Stimulated activated CD4-positive, alpha-beta T cell treated with anti-CD3 and anti-CD28 coated beads, TNF-alpha, amount 100 ng/mL, for 24 hours (primary cell): ENCODE measurements at regions not wholly inside any gene's neighbourhood (a gene's known extent, or its start where the extent isn't known, plus 50 kb on each side); places are given as distances from the start of the nearest gene placed in this dataset.
"Not testable (repeated sequence)": the region's sequence is repeated elsewhere in the genome, so short reads cannot be mapped to it uniquely, and the experiment has no call there.

ENCODE experiments used
- DNase-seq, 3 experiments: peaks; one replicate each; pipeline ENCODE4 v3.0.0-alpha.2; 2020; ENCODE audit warnings: low read depth in 3 of 3

DNA sequence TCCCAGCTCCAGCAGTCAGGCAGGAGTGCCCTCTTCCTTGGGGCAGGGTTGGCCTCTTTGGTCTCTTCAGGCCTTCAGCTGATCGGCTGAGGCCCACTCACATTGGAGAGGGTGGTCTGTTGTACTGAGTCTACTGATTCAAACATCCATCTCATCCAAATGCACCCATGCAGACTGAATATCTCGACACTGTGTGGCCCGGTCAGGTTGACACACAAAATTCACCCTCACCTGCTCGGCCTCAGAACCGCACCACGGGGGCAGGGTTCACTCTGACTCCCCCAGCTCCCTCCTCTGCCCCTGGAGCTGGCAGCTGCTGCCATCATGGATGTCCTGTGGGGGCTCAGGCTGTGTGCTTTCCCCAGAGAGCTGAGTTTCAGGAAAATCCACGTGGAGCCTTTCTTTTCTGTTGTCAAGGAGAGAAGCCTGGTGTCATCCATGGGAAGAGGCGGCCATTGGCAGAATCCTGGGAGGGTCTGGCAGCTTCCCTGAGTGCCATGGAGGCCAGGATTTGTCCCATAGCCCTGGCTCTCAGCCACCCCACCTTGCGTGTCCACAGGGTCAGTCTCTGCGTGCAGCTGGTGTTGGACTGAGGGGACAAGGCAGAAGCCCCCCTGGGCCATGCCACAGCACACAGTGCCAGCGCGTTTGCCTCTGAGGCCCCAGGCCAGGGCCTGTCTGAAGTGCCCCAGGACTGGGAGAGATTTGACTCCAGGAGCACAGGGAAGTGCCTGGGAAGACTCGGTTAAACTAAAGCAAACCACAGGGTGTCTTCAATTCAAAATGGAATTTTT, 114.1 kb downstream of the ERMARD start:
- DNase-seq = no peak

DNA sequence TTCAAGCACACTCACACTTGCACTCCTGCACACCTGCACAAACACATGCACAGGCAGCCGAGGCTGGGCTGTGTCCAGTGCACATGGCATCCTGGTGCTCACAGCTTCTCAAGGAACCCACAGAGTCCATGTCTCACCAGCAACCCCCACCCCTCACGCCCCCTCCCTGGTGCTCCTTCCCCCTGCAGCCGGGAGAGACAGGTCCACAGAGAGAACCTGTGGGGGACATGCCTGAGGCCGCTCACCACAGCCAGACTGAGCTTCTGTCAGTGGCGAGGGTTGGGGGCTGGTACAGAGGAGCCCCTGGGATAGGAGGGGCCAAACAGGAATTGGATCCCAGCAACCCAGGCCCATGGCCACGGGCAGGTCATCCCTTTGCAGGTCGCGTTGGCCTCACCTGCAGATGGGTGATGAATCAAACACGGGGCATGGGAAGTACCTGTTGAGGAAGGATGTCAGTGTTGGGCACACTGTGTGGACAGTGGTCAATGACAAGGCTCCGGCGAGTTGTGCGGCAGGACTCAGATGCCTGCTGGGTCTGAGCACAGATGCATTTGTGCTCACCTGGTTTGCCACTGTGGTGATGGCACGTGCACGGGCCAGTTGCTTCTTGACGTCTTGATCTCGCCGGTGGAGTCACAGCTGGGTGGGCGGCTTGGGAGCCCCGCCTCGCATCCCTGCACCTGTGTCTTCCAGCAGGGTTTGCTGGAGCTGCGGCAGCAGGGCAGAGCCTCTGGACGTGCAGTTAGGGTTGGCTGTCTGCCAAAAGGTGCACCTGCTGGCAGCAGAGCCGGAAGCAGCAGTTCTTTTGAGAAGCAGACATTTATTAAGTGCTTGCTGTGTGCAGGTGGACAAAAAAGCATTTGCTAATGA, 113.0 kb downstream of the ERMARD start:
- DNase-seq = no peak

DNA sequence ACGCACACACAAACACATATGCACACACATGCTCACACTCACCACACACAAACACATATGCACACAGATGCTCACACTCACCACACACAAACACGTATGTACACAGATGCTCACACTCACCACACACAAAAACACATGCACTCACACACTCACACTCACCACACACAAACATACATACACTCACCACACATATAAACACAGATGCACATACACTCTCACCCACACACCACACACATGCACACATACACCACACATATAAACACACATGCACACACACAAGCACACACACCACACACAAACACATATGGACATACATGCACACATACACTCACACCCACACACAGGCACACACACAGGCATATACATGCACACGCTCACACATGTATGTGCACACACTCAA, 112.3 kb downstream of the ERMARD start:
- DNase-seq = no peak

DNA sequence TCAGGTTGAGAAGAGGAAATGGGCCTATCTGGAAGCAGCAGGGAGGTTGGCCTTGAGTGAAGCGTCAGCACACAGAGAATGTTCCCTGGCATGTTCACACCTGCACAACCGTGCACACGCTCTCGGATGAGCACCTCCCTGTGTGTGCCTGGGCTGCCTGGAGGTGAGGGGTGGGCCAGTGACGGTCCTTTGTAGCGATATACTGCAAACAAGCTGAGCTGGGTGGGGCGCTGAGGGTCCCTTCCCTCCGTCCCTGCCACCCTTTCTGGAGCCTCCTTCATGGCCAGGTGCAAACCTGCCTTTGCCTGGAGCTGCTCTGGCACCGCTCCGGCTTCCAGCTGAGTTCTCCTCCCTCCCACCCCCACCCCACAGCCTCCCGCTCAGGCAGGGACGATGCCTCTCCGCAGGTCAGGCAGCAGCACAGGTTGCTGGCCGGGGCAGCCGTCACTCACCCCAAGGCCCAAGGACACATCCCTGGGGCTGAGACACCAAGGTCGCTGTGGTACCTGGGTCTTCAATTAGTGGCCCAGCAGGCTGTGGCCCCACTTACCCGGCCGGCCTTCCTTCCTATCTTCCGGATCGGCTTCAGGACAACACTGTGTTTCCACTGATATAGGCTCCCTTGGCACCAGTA, 111.6 kb downstream of the ERMARD start:
- no peak for DNase-seq

DNA sequence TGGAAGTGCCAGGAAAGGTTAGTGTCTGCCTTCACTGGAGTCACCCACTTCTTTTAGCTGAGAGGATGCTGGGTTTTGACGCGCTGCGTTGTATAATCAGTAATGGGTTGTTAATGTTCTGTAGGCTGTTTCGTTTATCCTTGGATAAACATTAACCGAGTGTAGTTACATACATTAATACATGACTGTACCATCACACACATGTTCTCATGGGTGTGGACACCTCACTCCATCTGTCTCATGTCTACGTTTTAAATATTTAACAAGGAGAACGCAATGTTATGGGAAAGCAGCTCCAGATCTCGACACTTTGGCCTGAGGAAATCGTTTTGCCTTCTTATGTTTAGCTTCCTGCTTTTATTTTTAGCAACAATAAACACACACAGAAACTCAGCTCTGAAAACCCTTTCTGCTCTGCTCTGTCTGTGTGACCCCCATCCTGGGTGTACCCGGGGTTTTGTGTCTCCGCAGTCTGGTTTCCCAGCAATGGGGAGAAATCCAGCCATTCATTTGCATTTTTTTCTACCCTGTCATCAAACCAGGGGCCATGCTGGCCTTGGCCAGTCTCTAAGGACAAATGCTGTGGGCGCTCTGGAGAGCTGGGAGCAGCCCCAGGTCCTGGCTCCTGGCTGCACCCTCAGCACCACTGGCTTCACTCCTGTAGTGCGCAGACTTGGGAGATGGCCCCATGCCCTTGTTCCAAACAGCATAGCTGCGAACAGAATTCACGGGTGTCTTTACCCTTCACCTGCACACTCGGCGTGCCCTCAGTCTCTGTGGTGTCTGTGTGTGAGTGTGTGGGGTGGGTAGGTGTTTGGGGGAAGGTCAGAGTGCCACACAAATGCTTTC, 110.8 kb downstream of the ERMARD start:
- no peak for DNase-seq

DNA sequence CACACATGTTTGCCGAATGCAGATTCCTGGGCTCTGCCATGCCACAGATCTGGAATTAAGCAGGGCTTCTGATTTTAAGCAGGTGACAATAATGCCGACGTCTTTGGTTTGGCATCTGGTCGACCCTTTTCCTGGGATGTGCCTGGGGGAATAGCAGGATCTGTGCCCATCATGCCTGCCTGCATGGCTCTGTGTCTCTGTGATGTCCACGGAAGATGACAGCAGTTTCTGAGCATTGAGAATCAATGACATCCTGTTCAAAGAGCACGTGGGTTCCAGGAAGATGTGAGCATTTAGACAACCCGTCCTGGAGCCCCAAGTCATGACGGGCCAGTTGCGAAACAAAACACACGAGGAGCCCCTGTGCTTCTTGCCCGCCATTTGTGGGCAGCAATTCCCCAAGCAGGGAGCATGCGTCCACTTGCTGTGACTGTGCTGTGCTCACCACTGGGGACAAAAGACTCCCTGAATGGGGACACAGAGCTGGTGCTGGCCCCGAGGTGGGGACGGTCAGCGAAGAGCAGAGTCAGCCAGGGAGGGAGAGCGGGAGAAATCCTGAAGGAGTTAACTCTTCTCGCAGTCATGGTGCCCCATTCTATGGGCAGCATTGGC, 110.1 kb downstream of the ERMARD start:
- DNase-seq = no peak

DNA sequence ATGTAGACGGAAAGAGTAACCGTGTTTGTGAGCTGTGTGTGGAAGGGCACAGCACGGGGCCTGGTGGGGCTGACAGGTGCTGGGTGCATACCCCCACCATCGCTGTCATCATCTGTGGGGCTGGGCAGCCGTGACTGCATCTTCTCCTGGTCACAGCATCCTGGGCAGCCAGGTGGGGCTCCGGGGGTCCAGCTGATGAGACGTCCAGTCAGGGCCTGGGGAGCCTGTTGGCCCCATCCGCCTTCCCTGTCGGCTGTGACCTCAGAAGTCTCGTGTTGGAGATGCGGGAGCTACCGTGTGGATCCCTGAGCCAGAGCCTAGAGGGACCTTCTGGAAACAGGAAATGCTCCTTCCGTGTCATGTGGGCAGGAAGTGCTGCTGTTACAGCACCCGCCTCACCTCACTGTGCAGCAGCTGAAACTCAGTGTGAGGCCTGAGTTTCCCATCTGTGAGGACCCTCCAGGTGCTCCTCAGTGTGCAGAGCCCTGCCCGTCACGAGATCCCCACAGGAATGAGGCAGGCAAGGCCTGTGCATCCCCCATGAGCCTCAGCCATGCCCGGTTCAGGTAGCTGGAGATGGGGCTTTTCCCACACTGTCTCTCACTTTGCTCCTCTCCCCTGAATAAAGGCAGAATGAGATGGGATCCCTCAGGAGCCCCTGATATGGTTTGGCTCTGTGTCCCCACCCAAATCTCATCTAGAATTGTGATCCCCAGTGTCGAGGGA, 108.7 kb downstream of the ERMARD start:
- no peak for DNase-seq

DNA sequence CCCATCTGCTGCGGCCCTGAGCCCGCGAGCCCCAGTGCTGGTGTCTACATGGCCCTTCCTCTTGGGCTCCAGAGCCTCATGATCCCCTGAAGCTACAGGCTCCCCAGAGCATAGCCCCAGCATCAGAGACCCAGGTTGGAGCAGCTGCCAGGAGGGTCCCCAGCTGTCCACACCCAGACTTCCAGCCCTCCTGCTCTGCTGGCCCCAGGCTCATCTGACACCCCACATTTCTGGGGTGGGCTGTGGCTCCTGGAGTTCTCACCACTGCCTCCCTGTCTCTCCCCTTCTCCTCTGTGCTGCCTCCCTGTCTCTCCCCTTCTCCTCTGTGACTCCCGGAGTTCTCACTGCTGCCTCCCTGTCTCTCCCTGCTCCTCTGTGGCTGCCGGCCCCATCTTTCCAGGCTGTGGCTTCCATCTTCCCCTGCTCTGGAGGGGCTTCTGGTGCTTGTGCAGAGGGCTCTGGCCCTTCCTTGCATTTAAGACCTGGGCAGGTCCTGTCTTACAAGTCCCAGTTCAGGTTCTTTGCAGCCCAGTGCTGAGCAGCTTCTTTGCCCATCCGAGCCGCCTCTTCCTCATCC, 108.1 kb downstream of the ERMARD start:
- DNase-seq = no peak

DNA sequence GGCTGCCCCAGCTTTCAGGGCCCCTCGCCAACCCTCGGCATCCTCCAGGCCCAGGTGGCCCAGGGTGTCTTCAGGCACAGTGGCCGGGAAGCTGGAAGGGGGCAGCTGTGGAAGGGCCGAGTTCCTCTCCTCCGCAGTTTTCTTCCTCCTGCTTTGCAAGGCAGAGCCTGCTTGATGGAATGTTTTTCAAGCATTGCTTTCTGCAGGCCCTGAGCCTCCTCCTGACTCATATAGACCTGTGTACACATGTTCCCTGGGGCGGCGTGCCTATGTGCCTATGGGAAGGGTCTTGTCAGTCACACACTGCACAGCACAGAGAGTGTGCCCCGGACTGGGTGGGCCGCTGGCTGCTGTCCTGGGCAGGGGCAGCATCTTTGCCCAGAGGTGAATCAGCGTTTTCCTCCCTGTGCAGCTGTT, 107.5 kb downstream of the ERMARD start:
- DNase-seq = no peak

DNA sequence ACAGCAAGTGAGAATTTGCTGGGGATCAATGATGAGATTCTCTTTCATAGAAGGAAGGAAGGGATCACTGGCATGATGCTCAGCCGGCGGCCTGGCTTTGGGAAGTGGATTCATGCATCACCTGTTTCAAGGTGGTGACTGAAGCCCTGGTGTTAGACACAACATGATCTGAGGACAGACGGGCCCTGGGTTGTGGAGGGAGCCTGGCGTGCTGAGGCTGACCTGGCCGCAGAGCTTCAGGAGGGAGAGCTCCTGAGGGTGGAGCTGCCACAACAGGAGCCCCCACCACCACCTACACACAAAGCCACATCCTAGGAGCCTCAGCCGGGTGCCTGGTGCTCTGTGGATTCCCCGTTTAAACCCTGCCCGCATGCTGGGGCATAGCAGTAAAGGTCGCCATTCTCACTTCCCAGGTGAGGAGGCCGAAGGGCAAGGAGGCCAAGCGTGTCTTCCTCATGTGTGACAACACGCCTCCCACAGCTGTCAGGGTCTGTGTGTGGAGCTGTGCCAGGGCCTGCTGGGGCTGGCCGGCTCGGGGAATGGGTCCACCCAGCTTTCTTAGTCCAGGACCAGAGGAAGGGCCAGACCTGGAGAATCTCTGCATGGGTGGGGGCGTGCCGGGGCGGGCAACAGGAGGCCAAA, 107.0 kb downstream of the ERMARD start:
- DNase-seq = no peak

DNA sequence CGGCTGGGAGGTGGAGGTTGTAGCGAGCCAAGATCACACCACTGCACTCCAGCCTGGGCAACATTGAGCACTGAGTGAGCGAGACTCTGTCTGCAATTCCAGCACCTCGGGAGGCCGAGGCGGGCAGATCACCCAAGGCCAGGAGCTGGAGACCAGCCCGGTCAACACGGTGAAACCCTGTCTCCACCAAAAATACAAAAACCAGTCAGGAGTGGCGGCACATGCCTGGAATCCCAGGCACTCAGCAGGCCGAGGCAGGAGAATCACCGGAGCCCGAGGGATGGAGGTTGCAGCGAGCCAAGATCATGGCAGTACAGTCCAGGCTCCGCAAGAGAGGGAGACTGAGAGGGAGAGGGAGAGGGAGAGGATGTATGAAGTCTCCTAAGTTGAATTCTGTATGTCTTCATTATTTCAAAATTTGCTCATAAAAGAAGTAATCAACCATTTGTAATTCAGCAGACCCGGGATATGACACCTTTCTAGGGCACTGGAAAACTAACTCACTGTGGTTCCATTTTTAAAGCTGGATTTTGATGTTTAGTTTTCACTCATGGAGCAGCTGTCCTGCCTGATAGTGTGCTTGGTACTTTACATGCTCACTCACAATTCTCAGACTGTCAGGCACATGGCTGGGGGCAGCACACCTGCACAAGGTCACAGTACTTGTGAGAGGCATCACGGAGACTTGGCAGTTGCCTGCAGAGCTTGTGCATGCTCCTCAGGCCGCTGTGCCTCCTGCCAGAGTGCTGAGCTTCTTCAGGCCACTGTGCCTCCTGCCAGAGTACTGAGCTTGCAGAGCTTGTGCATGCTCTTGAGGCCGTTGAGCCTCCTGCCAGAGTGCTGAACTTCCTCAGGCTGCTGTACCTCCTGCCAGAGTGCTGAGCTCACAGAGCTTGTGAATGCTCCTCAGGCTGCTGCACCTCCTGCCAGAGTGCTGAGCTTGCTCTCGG, 106.2 kb downstream of the ERMARD start:
- no peak for DNase-seq

DNA sequence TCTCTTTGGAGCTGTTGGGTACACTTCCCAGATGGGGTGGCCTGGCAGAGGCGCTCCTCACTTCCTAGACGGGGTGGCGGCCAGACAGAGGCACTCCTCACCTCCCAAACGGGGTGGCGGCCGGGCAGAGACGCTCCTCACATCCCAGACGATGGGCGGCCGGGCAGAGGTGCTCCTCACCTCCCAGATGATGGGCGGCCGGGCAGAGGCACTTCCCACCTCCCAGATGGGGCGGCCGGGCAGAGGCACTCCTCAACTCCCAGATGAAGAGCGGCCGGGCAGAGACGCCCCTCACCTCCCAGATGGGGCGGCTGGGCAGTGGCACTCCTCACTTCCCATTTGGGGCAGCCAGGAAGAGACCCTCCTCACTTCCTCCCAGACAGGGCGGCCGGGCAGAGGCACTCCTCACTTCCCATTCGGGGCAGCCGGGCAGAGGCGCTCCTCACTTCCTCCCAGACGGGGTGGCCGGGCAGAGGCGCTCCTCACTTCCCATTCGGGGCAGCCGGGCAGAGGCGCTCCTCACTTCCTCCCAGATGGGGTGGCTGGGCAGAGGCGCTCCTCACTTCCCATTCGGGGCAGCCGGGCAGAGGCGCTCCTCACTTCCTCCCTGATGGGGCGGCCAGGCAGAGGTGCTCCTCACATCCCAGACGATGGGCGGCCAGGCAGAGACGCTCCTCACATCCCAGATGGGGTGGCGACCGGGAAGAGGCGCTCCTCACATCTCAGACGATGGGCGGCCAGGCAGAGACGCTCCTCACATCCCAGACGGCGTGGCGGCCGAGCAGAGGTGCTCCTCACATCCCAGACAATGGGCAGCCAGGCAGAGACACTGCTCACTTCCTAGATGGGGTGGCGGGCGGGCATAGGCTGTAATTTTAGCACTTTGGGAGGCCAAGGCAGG, 105.3 kb downstream of the ERMARD start:
- not testable (repeated sequence) for DNase-seq

DNA sequence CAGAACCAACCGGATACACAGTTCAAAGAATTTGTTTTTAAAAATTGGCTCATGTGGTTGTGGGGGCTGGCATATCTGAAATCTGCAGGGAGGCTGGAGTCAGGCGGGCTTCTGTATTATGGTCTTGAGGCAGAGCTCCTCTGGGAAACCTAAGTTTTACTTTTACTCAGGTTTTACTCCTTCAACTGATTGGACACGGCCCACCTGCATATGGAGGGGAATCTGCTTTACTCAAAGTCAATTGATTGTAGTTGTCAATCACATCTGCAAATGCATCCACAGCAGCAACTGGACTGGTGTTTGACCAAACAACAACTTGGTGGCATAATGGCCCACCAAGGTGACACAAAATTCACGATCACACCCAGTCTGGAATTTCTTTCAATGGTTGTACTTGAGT, 103.4 kb downstream of the ERMARD start:
- DNase-seq = no peak

DNA sequence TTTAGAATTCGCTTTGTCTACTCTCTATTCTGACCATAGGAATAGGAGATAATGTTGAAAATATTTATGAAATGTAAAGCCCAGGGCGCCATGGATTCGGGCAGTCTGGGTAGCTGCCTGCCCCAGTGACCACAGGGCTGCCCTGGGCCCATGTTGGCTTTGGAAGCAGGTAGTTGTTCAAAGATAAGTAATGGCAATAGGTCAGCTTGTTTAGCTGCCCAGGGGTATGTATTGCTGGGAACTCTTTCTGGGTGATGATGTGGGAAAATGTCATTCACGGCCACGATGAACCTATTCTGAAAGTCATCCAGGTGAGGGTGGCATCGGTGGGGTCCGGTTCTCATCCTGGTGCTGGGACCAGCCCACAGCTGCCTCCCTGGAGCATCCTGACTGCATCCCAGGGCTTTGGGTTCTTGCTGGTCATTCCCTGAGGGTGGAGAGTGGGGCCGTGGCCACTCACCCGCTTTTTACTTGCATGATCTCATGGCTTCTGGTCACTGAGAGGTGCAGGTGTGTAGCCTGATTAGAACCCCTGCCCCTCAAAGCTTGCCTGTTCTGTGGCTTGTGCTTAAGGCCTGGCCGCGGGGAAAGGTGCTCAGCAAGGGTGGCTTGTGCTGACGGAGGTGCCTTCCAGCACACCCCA, 102.8 kb downstream of the ERMARD start:
- DNase-seq = no peak

DNA sequence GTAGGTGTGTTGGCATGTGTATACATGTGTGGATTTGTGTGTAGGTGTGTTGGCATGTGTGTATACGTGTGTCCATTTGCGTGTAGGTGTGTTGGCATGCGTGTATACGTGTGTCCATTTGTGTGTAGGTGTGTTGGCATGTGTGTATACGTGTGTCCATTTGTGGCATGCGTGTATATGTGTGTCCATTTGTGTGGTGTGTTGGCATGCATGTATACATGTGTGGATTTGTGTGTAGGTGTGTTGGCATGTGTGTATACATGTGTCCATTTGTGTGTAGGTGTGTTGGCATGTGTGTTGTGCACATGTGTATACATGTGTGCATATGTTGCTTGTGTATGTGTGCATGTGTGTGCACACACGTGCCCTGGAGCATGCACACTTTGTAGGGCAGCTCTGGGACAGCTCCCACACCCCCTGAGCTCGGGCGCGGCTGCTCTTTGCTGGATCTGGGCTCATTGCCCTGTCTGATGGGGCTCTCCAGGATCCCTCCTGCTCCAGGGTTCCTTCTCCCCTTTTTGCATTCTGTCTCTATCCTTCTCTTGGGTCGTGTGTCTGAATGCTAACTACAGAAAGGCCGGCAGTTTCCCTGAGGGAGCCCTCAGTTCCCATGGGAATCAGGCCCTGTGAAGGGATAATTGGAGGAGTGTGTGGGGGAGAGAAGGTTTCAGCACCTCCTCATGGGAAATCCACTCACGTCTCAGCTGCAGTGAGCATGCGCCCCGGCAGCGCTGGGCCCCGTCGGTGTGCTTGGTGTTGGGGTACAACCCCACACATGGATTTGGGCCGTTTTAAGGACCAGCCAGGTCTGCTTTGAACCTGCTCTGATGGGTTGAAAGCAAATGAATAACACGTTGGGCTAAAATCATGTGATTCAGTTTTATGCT, 102.0 kb downstream of the ERMARD start:
- no peak for DNase-seq
